Upper lobe of right lung (tissue), 1 donor: ENCODE measurements at regions not wholly inside any gene's neighbourhood (a gene's known extent, or its start where the extent isn't known, plus 50 kb on each side); places are given as distances from the start of the nearest gene placed in this dataset.
"Not testable (repeated sequence)": the region's sequence is repeated elsewhere in the genome, so short reads cannot be mapped to it uniquely, and the experiment has no call there.

Source experiments
- ATAC-seq: fragments of 200-7000 bp; cut with Tn5 transposase; one replicate; pipeline ENCODE4 v1.9.1; 2020; ENCODE audit warnings: mild to moderate bottlenecking, moderate library complexity
- DNase-seq: peaks from one replicate; pipeline ENCODE4 v3.0.0-alpha.2; 2020
- H3K27ac ChIP-seq: fragments of 200-600 bp; one replicate; pipeline ENCODE4 v1.8.0; 2022
- H3K27me3 ChIP-seq: fragments of 200-600 bp; one replicate; pipeline ENCODE4 v1.8.0; 2022; ENCODE audit warnings: mild to moderate bottlenecking
- H3K36me3 ChIP-seq: fragments of 200-600 bp; one replicate; pipeline ENCODE4 v1.8.0; 2022
- H3K4me1 ChIP-seq: fragments of 200-600 bp; one replicate; pipeline ENCODE4 v1.8.0; 2022
- H3K4me3 ChIP-seq: fragments of 200-600 bp; one replicate; pipeline ENCODE4 v1.8.0; 2022; ENCODE audit warnings: mild to moderate bottlenecking
- H3K9me3 ChIP-seq: fragments of 200-600 bp; one replicate; pipeline ENCODE4 v1.8.0; 2022
- intact Hi-C: fragments of 100-400 bp; cut with DNase I; formaldehyde crosslinking; loops from one replicate; pipeline ENCODE4 v1.11.0; 2022
- donor health status: DM: no; HTN: yes; CAD: no; lungs with severe emphysema.

- H3K27me3 ChIP-seq, H3K27ac ChIP-seq, H3K4me1 ChIP-seq, H3K9me3 ChIP-seq, H3K4me3 ChIP-seq, H3K36me3 ChIP-seq, DNase-seq, intact Hi-C loops: not testable (repeated sequence)
- peak; percentile 19 for ATAC-seq
These were observed 71.7 kb downstream of the ZNF479 start for GRCh38 chr7:57060506-57060905.

DNA sequence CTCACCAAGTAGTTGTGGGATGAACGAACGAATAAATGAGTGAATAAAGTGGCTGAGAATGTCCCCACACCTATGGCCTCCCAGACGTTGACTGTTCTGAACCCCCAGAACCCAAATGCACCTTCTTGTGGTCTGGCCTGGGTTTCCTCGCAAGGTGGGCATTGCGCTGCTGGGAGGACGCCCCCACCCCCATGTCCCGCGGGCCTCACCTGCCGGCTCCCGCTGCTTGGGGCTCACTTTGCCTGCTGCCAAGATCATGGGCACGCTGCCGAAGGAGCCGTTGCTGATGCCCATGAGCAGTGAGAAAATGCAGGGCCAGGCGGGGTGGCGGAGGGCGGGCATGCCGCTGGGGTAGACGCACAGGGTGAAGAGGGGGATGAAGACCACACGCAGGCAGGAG, 115.9 kb downstream of the ZNF479 start:
- DNase-seq, ATAC-seq, H3K27me3 ChIP-seq, H3K27ac ChIP-seq, intact Hi-C loops, H3K4me3 ChIP-seq, H3K4me1 ChIP-seq, H3K36me3 ChIP-seq, H3K9me3 ChIP-seq: not testable (repeated sequence)

- ATAC-seq = peak; percentile 45
- H3K4me1 ChIP-seq, DNase-seq, H3K9me3 ChIP-seq, H3K4me3 ChIP-seq, H3K27ac ChIP-seq, H3K27me3 ChIP-seq, H3K36me3 ChIP-seq, intact Hi-C loops: not testable (repeated sequence)
These were observed 118.5 kb downstream of the ZNF479 start for GRCh38 chr7:57013707-57014106.

DNA sequence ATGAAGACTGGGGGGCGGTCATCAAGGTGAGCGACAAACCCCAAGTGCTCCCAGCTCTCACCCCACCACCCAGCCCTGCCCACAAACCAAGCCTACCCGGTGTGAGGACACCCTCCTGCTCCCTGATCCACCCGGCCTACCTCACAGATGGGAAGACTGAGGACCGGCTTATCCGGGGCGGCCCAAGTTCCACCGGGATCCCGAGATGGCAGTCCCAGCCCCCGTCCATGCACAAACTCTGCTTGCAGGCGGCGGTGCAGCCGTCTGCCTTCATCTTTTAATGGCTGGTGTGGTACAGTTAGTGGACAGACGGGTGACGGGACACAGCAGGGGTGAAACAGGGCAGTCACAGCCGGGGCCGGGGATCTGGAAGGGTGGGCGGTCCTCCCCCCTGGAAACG, 119.3 kb downstream of the ZNF479 start:
- H3K4me3 ChIP-seq, H3K4me1 ChIP-seq, H3K27ac ChIP-seq, DNase-seq, ATAC-seq, intact Hi-C loops, H3K27me3 ChIP-seq, H3K9me3 ChIP-seq, H3K36me3 ChIP-seq: not testable (repeated sequence)

DNA sequence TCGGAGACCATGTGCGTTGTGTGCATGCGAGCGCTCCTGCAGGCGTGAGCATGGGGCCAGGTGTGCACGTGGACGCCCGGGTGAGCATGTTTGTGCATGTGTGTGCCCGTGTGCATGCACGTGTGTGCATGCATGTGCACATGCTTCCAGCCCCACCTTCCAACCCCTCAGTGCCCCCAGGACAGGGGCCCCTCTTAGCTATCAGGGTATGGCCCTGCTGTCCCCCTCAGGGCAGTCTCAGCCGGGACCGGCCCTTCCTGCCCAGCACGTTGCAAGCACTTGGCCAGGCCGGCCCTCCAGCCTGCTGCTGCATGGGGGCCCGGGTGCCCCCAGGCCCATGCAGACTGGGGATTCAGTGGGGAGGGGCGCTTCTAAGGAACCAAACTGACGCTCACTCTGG, 123.0 kb downstream of the ZNF479 start:
- DNase-seq, intact Hi-C loops, H3K9me3 ChIP-seq, H3K4me3 ChIP-seq, H3K27me3 ChIP-seq, H3K4me1 ChIP-seq, H3K27ac ChIP-seq, H3K36me3 ChIP-seq: not testable (repeated sequence)
- ATAC-seq = peak; percentile 47

- H3K27me3 ChIP-seq, H3K36me3 ChIP-seq, intact Hi-C loops, DNase-seq, H3K27ac ChIP-seq, ATAC-seq, H3K9me3 ChIP-seq, H3K4me1 ChIP-seq, H3K4me3 ChIP-seq: not testable (repeated sequence)
These were observed 126.3 kb downstream of the ZNF479 start for GRCh38 chr7:57005974-57006373.

GRCh38 chr7:57003821-57004220, 128.4 kb downstream of the ZNF479 start:
- intact Hi-C loops, H3K4me1 ChIP-seq, DNase-seq, H3K27ac ChIP-seq, H3K9me3 ChIP-seq, H3K36me3 ChIP-seq, H3K4me3 ChIP-seq, H3K27me3 ChIP-seq: not testable (repeated sequence)
- peak; percentile 11 for ATAC-seq

- H3K36me3 ChIP-seq, H3K27ac ChIP-seq, intact Hi-C loops, H3K4me3 ChIP-seq, H3K4me1 ChIP-seq, H3K9me3 ChIP-seq, H3K27me3 ChIP-seq, DNase-seq: not testable (repeated sequence)
- ATAC-seq = peak; percentile 41
These were observed 130.3 kb downstream of the ZNF479 start for GRCh38 chr7:57001926-57002325.

DNA sequence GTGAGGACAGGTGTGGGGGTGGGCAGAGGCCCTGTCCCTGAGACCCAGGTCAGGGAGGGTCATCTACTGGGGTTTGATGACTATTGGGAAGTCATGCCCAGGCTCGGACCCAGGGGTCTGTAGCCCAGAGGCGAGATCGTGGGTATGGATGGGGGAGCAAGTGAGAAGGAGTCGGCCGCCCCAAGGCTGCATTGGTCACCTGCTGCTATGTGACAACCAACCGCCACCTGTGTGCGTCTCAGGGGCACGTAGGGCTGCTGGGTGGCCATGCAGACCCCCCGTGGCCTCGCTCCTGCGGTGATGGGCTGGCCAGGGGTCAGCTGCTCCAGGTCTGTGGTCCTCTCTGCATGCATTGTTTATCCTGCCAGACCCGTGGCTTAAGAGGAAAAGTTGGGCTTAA, 138.5 kb downstream of the ZNF479 start:
- H3K36me3 ChIP-seq, H3K9me3 ChIP-seq, H3K4me3 ChIP-seq, ATAC-seq, intact Hi-C loops, H3K27ac ChIP-seq, DNase-seq, H3K27me3 ChIP-seq, H3K4me1 ChIP-seq: not testable (repeated sequence)

- DNase-seq, intact Hi-C loops, H3K27ac ChIP-seq, H3K4me1 ChIP-seq, H3K36me3 ChIP-seq, H3K4me3 ChIP-seq, H3K27me3 ChIP-seq, H3K9me3 ChIP-seq: not testable (repeated sequence)
- ATAC-seq = peak; percentile 16
These were observed 174.4 kb downstream of the ZNF479 start for GRCh38 chr7:56957737-56958408.

DNA sequence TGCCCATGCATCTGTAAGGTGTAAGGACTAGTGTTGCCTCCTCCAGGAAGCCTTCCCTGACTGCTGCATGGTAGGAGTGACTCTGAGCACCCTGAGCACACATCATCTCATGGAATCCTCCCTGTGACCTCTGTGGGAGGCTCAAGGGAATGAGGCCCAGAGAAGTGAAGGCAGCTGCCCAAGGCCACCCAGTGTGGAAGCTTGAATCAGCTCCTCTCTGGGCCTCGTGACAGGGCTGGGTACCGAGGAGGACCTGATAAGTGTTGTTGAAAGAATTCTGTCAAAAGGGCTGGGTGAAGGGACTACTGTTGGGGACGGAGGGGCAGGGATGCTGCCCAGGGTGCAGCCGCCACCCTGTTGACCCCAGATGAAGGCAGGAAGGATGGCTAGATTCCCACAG, 175.2 kb downstream of the ZNF479 start:
- DNase-seq, H3K27ac ChIP-seq, H3K36me3 ChIP-seq, intact Hi-C loops, H3K27me3 ChIP-seq, H3K4me3 ChIP-seq, H3K9me3 ChIP-seq, H3K4me1 ChIP-seq: not testable (repeated sequence)
- ATAC-seq = peak; percentile 45

DNA sequence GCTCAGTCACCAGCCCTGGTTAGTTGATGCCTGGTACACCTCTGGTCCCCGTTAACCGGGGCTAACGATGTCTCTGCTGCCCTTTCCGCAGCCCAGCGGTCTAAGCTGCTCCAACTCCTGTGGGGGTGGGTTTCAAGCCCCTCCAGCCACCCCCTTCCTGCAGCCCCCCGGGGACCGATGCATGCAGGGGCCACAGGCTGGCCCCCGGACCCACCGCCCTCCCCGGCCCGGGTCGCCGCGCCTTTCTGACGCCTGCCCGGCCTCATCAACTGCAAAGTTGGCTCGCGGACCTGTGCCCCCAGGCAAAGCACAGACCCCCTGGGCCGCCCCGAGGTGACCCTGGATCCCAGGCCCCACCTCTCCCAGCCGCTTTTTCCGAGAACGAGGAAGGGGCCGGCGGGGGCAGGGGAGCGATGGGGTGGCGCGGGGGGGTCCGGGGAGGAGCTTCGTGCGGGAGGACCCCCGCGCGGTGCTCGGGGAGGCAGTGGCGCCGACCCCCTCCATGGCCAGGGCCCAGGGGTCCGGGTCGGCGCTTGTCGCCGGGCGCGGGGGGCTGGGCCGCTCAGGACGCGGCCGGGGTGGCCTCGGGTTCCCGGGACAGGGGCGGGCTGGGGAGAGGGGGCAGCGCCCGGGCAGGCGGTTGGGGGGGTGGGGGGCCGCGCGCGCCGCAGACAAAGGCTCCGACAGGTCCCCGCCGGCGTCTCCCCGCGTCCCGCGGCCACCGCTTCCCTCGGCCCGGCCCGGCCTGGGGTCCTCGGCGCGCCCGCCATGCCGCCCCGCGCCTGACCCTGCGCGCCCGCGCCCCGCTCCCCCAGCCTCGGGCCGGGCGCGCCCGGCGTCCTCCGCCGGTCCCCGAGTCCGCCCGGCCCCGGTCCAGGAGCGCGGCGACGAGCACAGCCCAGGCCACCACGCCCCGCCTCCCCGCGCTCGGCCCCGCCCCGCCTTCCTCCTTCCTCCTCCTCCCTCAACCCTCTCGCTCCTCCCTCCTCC, 183.6 kb downstream of the ZNF479 start:
- H3K27ac ChIP-seq, intact Hi-C loops, DNase-seq, H3K4me1 ChIP-seq, ATAC-seq, H3K9me3 ChIP-seq, H3K36me3 ChIP-seq, H3K4me3 ChIP-seq, H3K27me3 ChIP-seq: not testable (repeated sequence)

- intact Hi-C loops = not testable (repeated sequence)
- peak; percentile 31 for ATAC-seq
These were observed 192.2 kb downstream of the ZNF479 start for GRCh38 chr7:56940050-56940449.

DNA sequence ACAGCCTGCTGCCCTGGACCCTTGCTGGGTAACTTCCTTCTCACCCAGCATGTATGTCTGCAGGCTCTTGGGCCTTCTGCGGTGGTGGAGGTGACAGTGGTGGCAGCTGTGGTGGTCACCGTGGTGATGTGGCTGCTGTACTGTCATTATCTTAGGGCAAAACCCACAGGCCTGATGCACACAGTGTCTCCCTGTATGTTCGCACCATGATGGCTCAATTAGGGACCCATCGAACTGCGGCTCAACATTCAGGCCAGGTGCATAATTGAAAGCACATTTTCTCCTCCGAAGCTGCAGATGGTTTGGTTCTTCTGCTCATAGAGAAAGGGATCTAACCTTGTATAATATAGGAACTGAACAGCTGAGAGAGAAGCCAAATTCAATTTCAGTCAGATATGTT, 208.3 kb downstream of the ZNF479 start:
- H3K27me3 ChIP-seq, H3K4me1 ChIP-seq, H3K36me3 ChIP-seq, H3K27ac ChIP-seq, DNase-seq, H3K9me3 ChIP-seq, ATAC-seq, H3K4me3 ChIP-seq, intact Hi-C loops: not testable (repeated sequence)

More at GRCh38 chr7:56940050-56940449, 192.2 kb downstream of the ZNF479 start:
- DNase-seq, H3K27me3 ChIP-seq, H3K9me3 ChIP-seq, H3K4me1 ChIP-seq, H3K4me3 ChIP-seq, H3K27ac ChIP-seq, H3K36me3 ChIP-seq: not testable (repeated sequence)
